Loucy (cell line): ENCODE measurements at regions not wholly inside any gene's neighbourhood (a gene's known extent, or its start where the extent isn't known, plus 50 kb on each side); places are given as distances from the start of the nearest gene placed in this dataset.

Experiments
- EZH2phosphoT487 ChIP-seq: fragments of 200-600 bp; IDR thresholded peaks from 2 replicates; pipeline ENCODE4 v1.6.1; 2018; ENCODE audit warnings: antibody characterized with exemption, mild to moderate bottlenecking, moderate library complexity, borderline replicate concordance
- TF ChIP-seq, protein P1 (sequence below): fragments of 200-600 bp; sonication (generic); conservative IDR thresholded peaks from 2 replicates; pipeline ENCODE4 v1.5.1; 2014; ENCODE audit warnings: mild to moderate bottlenecking, antibody characterized with exemption, low read length

DNA sequence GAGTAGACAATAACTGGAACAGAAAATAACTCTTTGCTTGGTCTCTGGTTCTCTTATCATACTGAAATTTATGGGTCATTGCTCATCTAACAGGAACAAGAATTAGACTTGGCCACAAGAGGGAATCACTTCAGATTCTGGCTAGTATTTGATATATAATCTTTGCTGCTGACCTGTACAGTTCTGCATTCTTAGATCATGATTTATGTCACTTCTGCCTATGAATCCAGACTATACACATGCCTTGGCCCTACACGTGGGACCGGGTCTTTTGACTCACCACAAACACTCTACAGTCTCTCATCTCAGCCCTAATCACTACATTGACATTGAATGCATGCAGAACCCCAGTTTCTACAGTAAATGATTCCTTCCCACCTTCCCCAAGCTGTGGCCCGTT, 162.5 kb upstream of the SOX2 start:
- TF ChIP-seq, protein P1, sequence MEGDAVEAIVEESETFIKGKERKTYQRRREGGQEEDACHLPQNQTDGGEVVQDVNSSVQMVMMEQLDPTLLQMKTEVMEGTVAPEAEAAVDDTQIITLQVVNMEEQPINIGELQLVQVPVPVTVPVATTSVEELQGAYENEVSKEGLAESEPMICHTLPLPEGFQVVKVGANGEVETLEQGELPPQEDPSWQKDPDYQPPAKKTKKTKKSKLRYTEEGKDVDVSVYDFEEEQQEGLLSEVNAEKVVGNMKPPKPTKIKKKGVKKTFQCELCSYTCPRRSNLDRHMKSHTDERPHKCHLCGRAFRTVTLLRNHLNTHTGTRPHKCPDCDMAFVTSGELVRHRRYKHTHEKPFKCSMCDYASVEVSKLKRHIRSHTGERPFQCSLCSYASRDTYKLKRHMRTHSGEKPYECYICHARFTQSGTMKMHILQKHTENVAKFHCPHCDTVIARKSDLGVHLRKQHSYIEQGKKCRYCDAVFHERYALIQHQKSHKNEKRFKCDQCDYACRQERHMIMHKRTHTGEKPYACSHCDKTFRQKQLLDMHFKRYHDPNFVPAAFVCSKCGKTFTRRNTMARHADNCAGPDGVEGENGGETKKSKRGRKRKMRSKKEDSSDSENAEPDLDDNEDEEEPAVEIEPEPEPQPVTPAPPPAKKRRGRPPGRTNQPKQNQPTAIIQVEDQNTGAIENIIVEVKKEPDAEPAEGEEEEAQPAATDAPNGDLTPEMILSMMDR = no peak
- no peak for TF ChIP-seq EZH2phosphoT487
